HEK293T (cell line): ENCODE measurements at regions not wholly inside any gene's neighbourhood (a gene's known extent, or its start where the extent isn't known, plus 50 kb on each side); places are given as distances from the start of the nearest gene placed in this dataset.

Experiments
- ARNT ChIP-seq: fragments of 450-650 bp; IDR thresholded peaks from 2 replicates; pipeline ENCODE4 v1.6.1; 2017; ENCODE audit warnings: mild to moderate bottlenecking
- ELF4 ChIP-seq: fragments of 450-650 bp; IDR thresholded peaks from 2 replicates; pipeline ENCODE4 v1.6.1; 2017; ENCODE audit warnings: antibody characterized with exemption
- FOXM1 ChIP-seq: fragments of 450-650 bp; IDR thresholded peaks from 2 replicates; pipeline ENCODE4 v1.6.1; 2017; ENCODE audit warnings: mild to moderate bottlenecking, borderline replicate concordance
- HDGF ChIP-seq: fragments of 450-650 bp; IDR thresholded peaks from 2 replicates; pipeline ENCODE4 v1.6.1; 2017; ENCODE audit warnings: antibody characterized with exemption, borderline replicate concordance
- L3MBTL2 ChIP-seq: fragments of 450-650 bp; conservative IDR thresholded peaks from 2 replicates; pipeline ENCODE4 v1.6.1; 2016; ENCODE audit warnings: mild to moderate bottlenecking
- NFRKB ChIP-seq: fragments of 450-650 bp; IDR thresholded peaks from 2 replicates; pipeline ENCODE4 v1.6.1; 2016; ENCODE audit warnings: mild to moderate bottlenecking, moderate library complexity
- SP1 ChIP-seq: fragments of 450-650 bp; IDR thresholded peaks from 2 replicates; pipeline ENCODE4 v1.6.1; 2017
- ZNF384 ChIP-seq: fragments of 450-650 bp; IDR thresholded peaks from 2 replicates; pipeline ENCODE4 v1.6.1; 2016

- TF ChIP-seq L3MBTL2, result no peak
- no peak for TF ChIP-seq FOXM1
- TF ChIP-seq HDGF, result no peak
- no peak for TF ChIP-seq NFRKB
- no peak for TF ChIP-seq SP1
- no peak for TF ChIP-seq ELF4
- TF ChIP-seq ARNT, result no peak
- no peak for TF ChIP-seq ZNF384
Measured at GRCh38 chr9:3597792-3598191, 72.0 kb upstream of the RFX3 start.
